ENCODE measurements at regions not wholly inside any gene's neighbourhood (a gene's known extent, or its start where the extent isn't known, plus 50 kb on each side); places are given as distances from the start of the nearest gene placed in this dataset.
A peak's percentile ranks its signal among the peaks of the same experiment; 100 is the strongest.

GRCh38 chr21:35648512-35648911 is 411.8 kb downstream of the SETD4 start:
- no peak for TF ChIP-seq POLR2A (IDR thresholded peaks at IDR 0.05)
- TF ChIP-seq CTCF (IDR thresholded peaks at IDR 0.05) = no peak
- ATAC-seq (no peak), DNase-seq (no peak)
- 33 to 53% (median 43%) methylated on average over 2 of the region's 2 CpGs for whole genome bisulfite sequencing, 4 donors
- Histone ChIP-seq H3K27ac (no peak overlapping the region), H3K4me3 (no peak overlapping the region), H3K9me3 (no peaks in the 10 kb centered on the region), H3K36me3 (no peaks in the 10 kb centered on the region), H3K4me1 (peaks cover 0 to 4% (median 0%) of the 10 kb centered on the region in 12 donors), H3K27me3 (no peaks in the 10 kb centered on the region)
- intact Hi-C loops (cut with DNase I) = loop anchor here in 1 of 10 donors (10.0 kb wide), 1 partner anchor 64 kb away; no protein-coding TSS in a partner anchor

GRCh38 chr21:35646606-35647005 is 413.7 kb downstream of the SETD4 start:
- peak overlapping the region in 1 of 12 donors; percentile 29 for H3K27ac ChIP-seq
- peaks cover 0 to 4% (median 0%) of the 10 kb centered on the region in 12 donors for H3K4me1 ChIP-seq
- intact Hi-C loops (cut with DNase I) = loop anchor here in 1 of 10 donors (10.0 kb wide), 1 partner anchor 62 kb away; no protein-coding TSS in a partner anchor
- no peak for TF ChIP-seq POLR2A (IDR thresholded peaks at IDR 0.05)
- no peak for TF ChIP-seq CTCF (IDR thresholded peaks at IDR 0.05)
- no peak overlapping the region for H3K4me3 ChIP-seq
- WGBS, 4 donors = 81 to 91% (median 84%) methylated on average over 2 of the region's 2 CpGs
- DNase-seq (no peak), ATAC-seq (no peak)
- H3K36me3 ChIP-seq = no peaks in the 10 kb centered on the region
- no peaks in the 10 kb centered on the region for H3K27me3 ChIP-seq
- no peaks in the 10 kb centered on the region for H3K9me3 ChIP-seq

- DNase-seq = no peak
- intact Hi-C loops (cut with DNase I) = loop anchor here in 1 of 10 donors (10.0 kb wide), 1 partner anchor 61 kb away; no protein-coding TSS in a partner anchor
- no peaks in the 10 kb centered on the region for H3K36me3 ChIP-seq
- no peak overlapping the region for H3K27ac ChIP-seq
- no peaks in the 10 kb centered on the region for H3K27me3 ChIP-seq
- H3K4me3 ChIP-seq = no peak overlapping the region
- TF ChIP-seq CTCF (IDR thresholded peaks at IDR 0.05) (no peak), POLR2A (IDR thresholded peaks at IDR 0.05) (no peak)
- H3K4me1 ChIP-seq = peaks cover 0 to 4% (median 0%) of the 10 kb centered on the region in 12 donors
- ATAC-seq = no peak
- WGBS, 4 donors = 86 to 91% (median 88%) methylated on average over 2 of the region's 2 CpGs
- H3K9me3 ChIP-seq = no peaks in the 10 kb centered on the region
Measured at GRCh38 chr21:35645991-35646390, 414.3 kb downstream of the SETD4 start.

GRCh38 chr21:35644523-35644922 is 415.8 kb downstream of the SETD4 start:
- H3K4me1 ChIP-seq = peaks cover 0 to 4% (median 0%) of the 10 kb centered on the region in 12 donors
- no peak overlapping the region for H3K4me3 ChIP-seq
- ATAC-seq (peak in 2 of 4 donors; percentile 53 to 76), DNase-seq (no peak)
- intact Hi-C loops (cut with DNase I) = loop anchor here in 1 of 10 donors (10.0 kb wide), 1 partner anchor 60 kb away; no protein-coding TSS in a partner anchor
- H3K27me3 ChIP-seq = peaks cover 0 to 7% (median 0%) of the 10 kb centered on the region in 9 donors
- no peak overlapping the region for H3K27ac ChIP-seq
- no peaks in the 10 kb centered on the region for H3K36me3 ChIP-seq
- WGBS, 4 donors = 74 to 91% (median 77%) methylated on average over 2 of the region's 2 CpGs
- no peak for TF ChIP-seq CTCF (IDR thresholded peaks at IDR 0.05)
- TF ChIP-seq POLR2A (IDR thresholded peaks at IDR 0.05) = no peak
- H3K9me3 ChIP-seq = no peaks in the 10 kb centered on the region

Measured in heart left ventricle (tissue), 16 donors.